HG02642 (cell line): ENCODE measurements at regions not wholly inside any gene's neighbourhood (a gene's known extent, or its start where the extent isn't known, plus 50 kb on each side); places are given as distances from the start of the nearest gene placed in this dataset.
"Not testable (repeated sequence)": the region's sequence is repeated elsewhere in the genome, so short reads cannot be mapped to it uniquely, and the experiment has no call there.

Source experiments
- ATAC-seq: cut with Tn5 transposase; IDR thresholded peaks from one replicate; pipeline ENCODE4 v1.9.1; 2021; ENCODE audit warnings: mild to moderate bottlenecking; ENCODE audit not compliant: unreplicated experiment, poor library complexity

GRCh38 chr6:85240787-85241385 lies 209.0 kb upstream of the NT5E start:
- ATAC-seq: no peak

- no peak for ATAC-seq
Measured at GRCh38 chr6:85237478-85237877, 212.4 kb upstream of the NT5E start.

GRCh38 chr6:85236636-85237035 lies 213.2 kb upstream of the NT5E start:
- ATAC-seq: no peak

GRCh38 chr6:85227345-85227744 lies 222.5 kb upstream of the NT5E start:
- ATAC-seq: not testable (repeated sequence)

- ATAC-seq: not testable (repeated sequence)
Measured at GRCh38 chr6:85212794-85213193, 237.1 kb upstream of the NT5E start.

- ATAC-seq: no peak
Measured at GRCh38 chr6:85195243-85195642, 254.6 kb upstream of the NT5E start.

- no peak for ATAC-seq
Measured at GRCh38 chr6:85193339-85193738, 256.5 kb upstream of the NT5E start.

- ATAC-seq: no peak
Measured at GRCh38 chr6:85192596-85192995, 257.3 kb upstream of the NT5E start.

GRCh38 chr6:85192186-85192585 lies 257.7 kb upstream of the NT5E start:
- no peak for ATAC-seq

- no peak for ATAC-seq
Measured at GRCh38 chr6:85191656-85192055, 258.2 kb upstream of the NT5E start.

- ATAC-seq: no peak
Measured at GRCh38 chr6:85186546-85187175, 263.2 kb upstream of the NT5E start.

GRCh38 chr6:85185977-85186376 lies 263.9 kb upstream of the NT5E start:
- no peak for ATAC-seq

GRCh38 chr6:85183841-85184240 lies 266.0 kb upstream of the NT5E start:
- ATAC-seq: no peak

- ATAC-seq: no peak
Measured at GRCh38 chr6:85172705-85173104, 277.2 kb upstream of the NT5E start.

- ATAC-seq: no peak
Measured at GRCh38 chr6:85172161-85172560, 277.7 kb upstream of the NT5E start.

- ATAC-seq: no peak
Measured at GRCh38 chr6:85169189-85169588, 280.7 kb upstream of the NT5E start.

GRCh38 chr6:85168146-85168545 lies 281.7 kb upstream of the NT5E start:
- ATAC-seq: no peak

GRCh38 chr6:85166114-85166741 lies 283.7 kb upstream of the NT5E start:
- no peak for ATAC-seq

GRCh38 chr6:85163156-85164080 lies 286.5 kb upstream of the NT5E start:
- no peak for ATAC-seq

- ATAC-seq: no peak
Measured at GRCh38 chr6:85157311-85157710, 292.6 kb upstream of the NT5E start.

GRCh38 chr6:85143676-85144075 lies 306.2 kb upstream of the NT5E start:
- ATAC-seq: no peak
